NT2/D1 (cell line): ENCODE measurements at regions not wholly inside any gene's neighbourhood (a gene's known extent, or its start where the extent isn't known, plus 50 kb on each side); places are given as distances from the start of the nearest gene placed in this dataset.

Source experiments
- DNase-seq: peaks from one replicate; pipeline ENCODE4 v3.0.0-alpha.2; 2011; ENCODE audit warnings: low read depth, low spot score
- H3K27me3 ChIP-seq: 2 replicates; pipeline ENCODE4 v1.6.0; 2011; ENCODE audit warnings: mild to moderate bottlenecking; ENCODE audit not compliant: insufficient read length, insufficient read depth
- H3K36me3 ChIP-seq: 2 replicates; pipeline ENCODE4 v1.6.1; 2011; ENCODE audit warnings: mild to moderate bottlenecking, low read length, mixed read lengths; ENCODE audit not compliant: insufficient read depth, insufficient read length
- H3K4me1 ChIP-seq: 2 replicates; pipeline ENCODE4 v1.5.1; 2011; ENCODE audit not compliant: insufficient read depth, insufficient read length
- H3K4me3 ChIP-seq: 2 replicates; pipeline ENCODE4 v1.5.1; 2011; ENCODE audit warnings: low read depth; ENCODE audit not compliant: insufficient read length
- H3K9ac ChIP-seq: 2 replicates; pipeline ENCODE4 v1.6.0; 2011; ENCODE audit warnings: low read depth; ENCODE audit not compliant: insufficient read length
- H3K9me3 ChIP-seq: 2 replicates; pipeline ENCODE4 v1.5.1; 2011; ENCODE audit warnings: mild to moderate bottlenecking, low read length; ENCODE audit not compliant: insufficient read depth
- SUZ12 ChIP-seq: IDR thresholded peaks from 2 replicates; pipeline ENCODE4 v1.6.1; 2011; ENCODE audit not compliant: insufficient read length, insufficient read depth; ENCODE audit errors: extremely low read depth
- YY1 ChIP-seq: IDR thresholded peaks from 2 replicates; pipeline ENCODE4 v1.6.1; 2011; ENCODE audit not compliant: insufficient read length, insufficient read depth
- ZNF274 ChIP-seq: IDR thresholded peaks from 2 replicates; pipeline ENCODE4 v1.6.1; 2011; ENCODE audit warnings: mild to moderate bottlenecking, low read depth, low read length

DNA sequence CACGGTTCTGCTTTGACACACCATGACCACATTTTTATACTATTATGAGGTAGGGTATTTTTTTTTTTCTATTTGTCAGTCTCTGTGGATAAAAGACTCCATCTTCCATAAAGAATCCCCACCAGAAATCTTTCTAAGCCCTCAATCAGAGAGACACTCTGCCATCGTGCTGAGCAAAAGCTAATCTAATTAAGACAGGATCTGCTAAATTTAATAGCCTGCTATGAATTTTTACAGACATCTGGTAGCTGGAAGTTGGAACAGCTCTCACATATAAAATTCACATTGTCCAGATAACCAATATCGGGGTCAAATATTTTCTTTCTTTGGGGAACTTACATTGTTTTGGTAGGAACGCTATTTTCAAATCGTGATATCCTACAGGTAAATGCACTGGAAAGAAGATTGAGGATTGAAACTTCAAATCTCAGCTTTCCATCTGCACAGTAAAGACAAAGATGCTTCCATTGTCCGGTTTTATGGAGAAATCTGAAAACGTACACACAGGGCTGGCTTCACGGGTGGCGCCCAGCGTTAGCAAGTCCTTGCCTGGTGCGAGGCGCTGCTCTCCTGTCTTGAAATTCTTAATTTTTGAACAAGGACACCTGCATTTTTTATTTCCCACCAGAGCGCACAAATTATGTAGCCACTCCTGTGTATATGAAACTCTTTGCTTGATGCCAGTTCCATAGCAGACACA, 573.8 kb upstream of the NOX3 start:
- no peak for DNase-seq
- peaks cover 7% of the 10 kb centered on the region; the same call in 1 of the 2 replicates for H3K9me3 ChIP-seq
- no peaks in the 10 kb centered on the region for H3K4me1 ChIP-seq
- no peaks in the 10 kb centered on the region for H3K27me3 ChIP-seq
- TF ChIP-seq YY1 (no peak), SUZ12 (no peak), ZNF274 (no peak)
- no peak overlapping the region for H3K4me3 ChIP-seq
- H3K9ac ChIP-seq = no peak overlapping the region
- H3K36me3 ChIP-seq = no peaks in the 10 kb centered on the region

DNA sequence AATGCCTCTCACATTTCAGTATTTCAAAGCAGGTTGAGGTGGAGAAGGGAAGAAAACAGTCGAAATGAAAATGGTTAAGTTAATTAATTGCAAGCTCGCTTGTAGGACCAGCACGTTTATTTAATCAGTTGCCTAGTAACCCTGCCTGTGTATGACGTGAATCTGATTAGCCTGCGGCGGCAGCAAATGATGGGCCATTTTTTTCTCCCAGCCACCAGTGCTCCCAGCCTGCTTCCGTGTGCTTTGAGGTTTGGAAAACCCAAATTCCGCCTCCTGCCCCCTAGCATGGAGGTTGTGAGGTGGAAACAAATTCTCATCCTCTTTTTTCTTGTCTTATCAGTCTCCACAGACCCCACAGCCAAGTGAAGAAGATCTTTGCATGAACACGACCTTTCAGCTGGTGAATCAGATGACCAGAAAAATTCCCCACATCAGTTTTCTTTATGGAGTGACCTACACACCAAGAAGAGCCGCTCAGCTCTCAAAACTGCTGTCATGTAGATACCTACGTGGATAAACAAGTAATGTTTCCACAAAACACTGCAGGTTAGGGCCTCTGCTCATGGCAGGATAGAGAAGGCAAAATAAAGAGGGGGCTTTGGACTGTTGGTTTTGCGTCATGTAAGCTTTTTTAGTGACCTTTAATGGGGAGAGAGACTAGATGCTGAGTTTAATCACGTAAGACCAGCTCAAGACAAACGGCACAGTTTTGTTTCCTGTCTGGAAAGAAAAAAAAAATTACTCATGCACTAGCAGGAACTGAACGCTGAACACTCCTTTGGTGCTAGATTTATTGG, 572.9 kb upstream of the NOX3 start:
- Histone ChIP-seq H3K36me3 (no peaks in the 10 kb centered on the region), H3K9ac (no peak overlapping the region), H3K27me3 (no peaks in the 10 kb centered on the region), H3K9me3 (peaks cover 11% of the 10 kb centered on the region; the same call in 1 of the 2 replicates), H3K4me1 (no peaks in the 10 kb centered on the region), H3K4me3 (no peak overlapping the region)
- no peak for DNase-seq
- TF ChIP-seq ZNF274 = no peak
- TF ChIP-seq YY1 = no peak
- no peak for TF ChIP-seq SUZ12

DNA sequence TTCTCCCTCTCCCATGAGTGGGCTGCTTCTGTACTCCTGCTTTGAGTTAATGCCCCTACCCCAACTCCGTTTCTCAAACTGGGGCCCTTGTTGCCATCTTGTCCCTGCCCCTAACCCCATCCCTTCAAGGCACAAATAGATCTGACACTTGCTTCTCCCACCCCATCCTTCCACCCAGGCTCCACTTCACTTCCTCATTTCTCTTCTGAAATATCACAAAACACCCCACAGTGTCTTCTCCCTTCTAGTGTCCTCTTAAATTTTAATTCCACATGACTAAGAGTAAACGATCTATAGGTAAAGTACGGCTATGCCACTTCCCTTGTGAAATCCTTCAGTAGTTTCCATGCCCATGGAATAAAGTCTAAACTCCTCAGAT, 571.6 kb upstream of the NOX3 start:
- H3K4me3 ChIP-seq = no peak overlapping the region
- H3K9ac ChIP-seq = no peak overlapping the region
- no peak for DNase-seq
- H3K36me3 ChIP-seq = no peaks in the 10 kb centered on the region
- no peaks in the 10 kb centered on the region for H3K27me3 ChIP-seq
- no peaks in the 10 kb centered on the region for H3K4me1 ChIP-seq
- peaks cover 5% of the 10 kb centered on the region; the same call in 1 of the 2 replicates for H3K9me3 ChIP-seq
- no peak for TF ChIP-seq ZNF274
- TF ChIP-seq YY1 = no peak
- no peak for TF ChIP-seq SUZ12

DNA sequence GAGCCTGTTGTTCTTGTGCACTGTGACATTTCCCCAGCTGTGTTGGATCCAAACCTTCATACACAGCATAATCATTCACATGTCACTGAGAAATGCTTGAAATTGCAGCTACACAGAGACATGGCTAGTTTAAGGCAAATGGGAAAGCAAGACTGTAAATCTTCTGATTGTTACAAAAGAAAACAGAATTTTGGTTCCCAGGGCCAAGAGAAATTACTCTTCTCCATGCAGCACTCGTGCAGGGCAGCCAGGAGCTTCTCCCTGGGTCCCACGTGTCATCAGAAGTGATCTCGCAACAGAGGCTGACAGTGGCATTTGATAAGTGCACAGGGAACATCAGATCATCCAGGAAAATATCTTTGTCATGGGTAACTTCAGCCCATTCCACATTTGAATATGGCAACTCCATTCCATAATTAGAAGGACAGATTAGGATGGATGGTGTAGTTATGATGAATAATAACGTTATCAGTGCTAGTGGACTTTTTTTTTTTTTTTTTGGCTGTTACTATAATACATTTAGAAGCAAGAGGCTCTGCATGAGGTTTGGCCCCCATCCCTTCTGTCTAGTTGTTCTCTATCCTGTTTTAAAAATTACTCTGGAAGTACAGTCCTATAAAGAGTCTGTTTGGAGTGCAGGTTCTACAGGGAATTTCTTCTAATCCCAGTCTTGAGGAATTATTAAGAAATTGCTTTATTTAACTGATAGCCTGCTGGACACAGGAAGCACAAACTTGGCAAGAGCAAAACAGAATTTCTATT, 571.0 kb upstream of the NOX3 start:
- H3K36me3 ChIP-seq = no peaks in the 10 kb centered on the region
- no peak overlapping the region for H3K9ac ChIP-seq
- no peaks in the 10 kb centered on the region for H3K27me3 ChIP-seq
- H3K4me1 ChIP-seq = no peaks in the 10 kb centered on the region
- H3K9me3 ChIP-seq = peaks cover 5% of the 10 kb centered on the region; the same call in 1 of the 2 replicates
- H3K4me3 ChIP-seq = no peak overlapping the region
- no peak for DNase-seq
- TF ChIP-seq SUZ12 = no peak
- no peak for TF ChIP-seq ZNF274
- no peak for TF ChIP-seq YY1

DNA sequence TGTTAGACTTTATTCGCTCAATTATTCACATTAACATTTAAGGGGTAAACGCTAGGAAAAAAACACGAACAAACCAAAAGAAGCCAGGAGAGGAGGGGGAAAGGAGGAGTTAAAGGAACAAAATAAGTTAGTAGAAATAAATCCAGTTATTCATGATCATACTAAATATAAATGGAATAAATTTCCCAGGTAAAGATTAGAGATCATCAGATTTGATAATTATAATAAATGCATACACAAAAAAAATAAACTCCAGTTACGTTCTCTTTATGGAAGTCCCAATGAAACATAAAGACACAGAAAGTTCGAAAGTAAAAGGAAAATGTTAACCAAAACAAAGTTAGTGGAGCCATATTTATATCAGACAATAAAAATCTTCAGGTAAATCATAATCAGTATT, 568.7 kb upstream of the NOX3 start:
- Histone ChIP-seq H3K4me3 (no peak overlapping the region), H3K9ac (no peak overlapping the region), H3K9me3 (peaks cover 5% of the 10 kb centered on the region; the same call in 1 of the 2 replicates), H3K4me1 (no peaks in the 10 kb centered on the region), H3K27me3 (no peaks in the 10 kb centered on the region), H3K36me3 (no peaks in the 10 kb centered on the region)
- no peak for DNase-seq
- no peak for TF ChIP-seq YY1

DNA sequence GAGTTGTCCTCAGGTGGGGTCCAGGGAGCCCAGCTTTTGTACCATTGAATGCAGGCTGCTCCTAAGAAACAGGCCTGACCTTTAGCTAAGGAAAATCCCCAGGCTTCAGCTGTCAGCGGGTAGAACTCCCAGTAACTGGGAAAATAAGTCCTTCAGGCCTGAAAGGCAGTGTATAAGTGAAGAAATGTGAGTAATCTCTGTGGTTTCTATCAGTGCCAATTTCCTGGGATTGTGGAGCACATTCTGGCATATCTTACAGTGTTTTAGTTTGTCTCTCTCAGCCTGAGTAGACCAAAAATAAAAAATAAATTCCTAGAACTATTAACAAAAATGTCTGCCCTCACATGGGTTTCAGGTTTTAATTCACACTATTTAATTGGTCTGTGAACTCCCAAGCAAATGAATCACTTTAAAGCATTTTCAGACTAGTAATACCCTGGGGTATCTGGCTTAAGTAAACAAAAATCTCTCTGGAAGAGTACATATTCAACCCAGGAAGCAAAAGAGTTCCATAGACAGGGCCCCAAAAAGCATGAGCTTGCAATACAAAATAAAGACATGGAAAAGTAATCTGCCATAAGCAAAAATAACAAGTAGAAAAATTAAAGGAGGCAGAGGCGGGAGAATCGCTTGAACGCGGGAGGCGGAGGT, 566.2 kb upstream of the NOX3 start:
- Histone ChIP-seq H3K36me3 (no peaks in the 10 kb centered on the region), H3K9ac (no peak overlapping the region), H3K9me3 (peaks cover 5% of the 10 kb centered on the region; the same call in 1 of the 2 replicates), H3K4me1 (no peaks in the 10 kb centered on the region), H3K4me3 (no peak overlapping the region), H3K27me3 (no peaks in the 10 kb centered on the region)
- no peak for DNase-seq
- no peak for TF ChIP-seq SUZ12
